Right lobe of liver (tissue), 4 donors: ENCODE measurements at regions not wholly inside any gene's neighbourhood (a gene's known extent, or its start where the extent isn't known, plus 50 kb on each side); places are given as distances from the start of the nearest gene placed in this dataset.

Experiments
- POLR2A ChIP-seq: fragments of 450-650 bp; IDR thresholded peaks from one replicate; pipeline ENCODE4 v1.6.1; 2017; ENCODE audit warnings: antibody characterized with exemption, mild to moderate bottlenecking
- TF ChIP-seq, protein P1 (sequence below), 4 donors: fragments of 200-600 bp in 3 of 4; fragments of 450-650 bp in 1 of 4; IDR thresholded peaks; one replicate each; pipeline versions ENCODE4 v1.5.1 to v1.8.0; 2016 to 2022; ENCODE audit warnings: antibody characterized with exemption in 4 of 4, mild to moderate bottlenecking in 2 of 4
- donor health status: DM: no; HTN: no; CAD: no.
- donor health status: DM: no; HTN: no; CAD: no.
- donor health status: DM: no; HTN: yes; CAD: no.

DNA sequence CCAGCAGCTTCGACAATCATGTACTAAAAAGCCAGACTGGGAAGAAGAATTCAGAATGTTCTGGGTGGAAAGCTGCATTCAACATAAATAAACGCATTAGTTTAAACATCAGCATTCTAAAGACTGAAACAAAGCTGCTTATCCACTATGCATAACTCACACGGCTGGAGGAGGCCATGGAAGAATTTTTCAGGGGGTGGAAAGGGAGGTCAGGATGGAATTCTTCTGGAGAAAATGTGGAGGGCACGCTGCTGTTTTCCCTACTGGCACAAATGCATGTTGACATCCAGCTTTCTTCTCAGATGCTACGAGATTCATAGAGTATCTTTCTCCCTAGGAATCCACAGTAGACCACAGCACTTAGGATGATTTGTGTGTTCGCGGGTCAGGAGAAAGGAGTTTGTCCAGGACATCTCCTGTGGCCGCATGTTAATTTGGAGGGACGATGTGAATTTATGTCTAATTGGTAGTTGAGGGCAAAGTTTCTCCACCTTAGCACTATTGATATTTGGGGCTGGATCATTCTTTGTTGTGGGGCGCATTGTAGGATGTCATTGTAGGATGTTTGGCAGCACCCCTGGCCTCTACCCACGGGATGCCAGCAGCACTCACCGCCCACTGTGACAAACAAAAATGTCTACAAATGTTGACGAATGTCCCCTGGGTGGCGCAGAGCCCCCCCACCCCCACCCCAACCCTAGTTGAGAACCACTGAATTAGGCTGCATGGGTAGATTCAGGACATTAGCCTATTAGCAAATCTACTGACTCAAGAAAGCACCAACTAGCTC is 86.5 kb upstream of the KAZN start:
- TF ChIP-seq POLR2A = no peak
- TF ChIP-seq, protein P1, sequence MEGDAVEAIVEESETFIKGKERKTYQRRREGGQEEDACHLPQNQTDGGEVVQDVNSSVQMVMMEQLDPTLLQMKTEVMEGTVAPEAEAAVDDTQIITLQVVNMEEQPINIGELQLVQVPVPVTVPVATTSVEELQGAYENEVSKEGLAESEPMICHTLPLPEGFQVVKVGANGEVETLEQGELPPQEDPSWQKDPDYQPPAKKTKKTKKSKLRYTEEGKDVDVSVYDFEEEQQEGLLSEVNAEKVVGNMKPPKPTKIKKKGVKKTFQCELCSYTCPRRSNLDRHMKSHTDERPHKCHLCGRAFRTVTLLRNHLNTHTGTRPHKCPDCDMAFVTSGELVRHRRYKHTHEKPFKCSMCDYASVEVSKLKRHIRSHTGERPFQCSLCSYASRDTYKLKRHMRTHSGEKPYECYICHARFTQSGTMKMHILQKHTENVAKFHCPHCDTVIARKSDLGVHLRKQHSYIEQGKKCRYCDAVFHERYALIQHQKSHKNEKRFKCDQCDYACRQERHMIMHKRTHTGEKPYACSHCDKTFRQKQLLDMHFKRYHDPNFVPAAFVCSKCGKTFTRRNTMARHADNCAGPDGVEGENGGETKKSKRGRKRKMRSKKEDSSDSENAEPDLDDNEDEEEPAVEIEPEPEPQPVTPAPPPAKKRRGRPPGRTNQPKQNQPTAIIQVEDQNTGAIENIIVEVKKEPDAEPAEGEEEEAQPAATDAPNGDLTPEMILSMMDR (IDR thresholded peaks at IDR 0.05) = no peak
